Neural cell (in vitro differentiated cells): ENCODE measurements at regions not wholly inside any gene's neighbourhood (a gene's known extent, or its start where the extent isn't known, plus 50 kb on each side); places are given as distances from the start of the nearest gene placed in this dataset.

Source experiments
- H2AFZ ChIP-seq: fragments of 200-600, 300-800 bp; sonication (generic), shearing (Covaris generic); 2 replicates; pipeline ENCODE4 v1.6.0; 2014; ENCODE audit warnings: low read depth, mild to moderate bottlenecking, antibody characterized with exemption, low read length, moderate library complexity
- H3F3A ChIP-seq: fragments of 200-600 bp; shearing (Covaris generic); 2 replicates; pipeline ENCODE4 v1.6.1; 2016; ENCODE audit warnings: mild to moderate bottlenecking, moderate library complexity, mixed read lengths, antibody characterized with exemption, low read length; ENCODE audit not compliant: insufficient read depth, poor library complexity, severe bottlenecking
- H3K27ac ChIP-seq: fragments of 200-600, 300-800 bp; sonication (generic), shearing (Covaris generic); 2 replicates; pipeline ENCODE4 v1.5.1; 2014; ENCODE audit warnings: mild to moderate bottlenecking, low read length, moderate library complexity
- H3K27me3 ChIP-seq: fragments of 300-800, 200-600 bp; sonication (generic), shearing (Covaris generic); 2 replicates; pipeline ENCODE4 v1.6.0; 2014; ENCODE audit warnings: mild to moderate bottlenecking, low read depth, low read length, moderate library complexity; ENCODE audit not compliant: insufficient read depth
- H3K36me3 ChIP-seq: fragments of 300-800, 200-600 bp; sonication (generic), shearing (Covaris generic); 2 replicates; pipeline ENCODE4 v1.5.1; 2014; ENCODE audit warnings: mild to moderate bottlenecking, antibody characterized with exemption, low read length, moderate library complexity; ENCODE audit not compliant: insufficient read depth
- H3K4me2 ChIP-seq: fragments of 300-800, 200-600 bp; sonication (generic), shearing (Covaris generic); 2 replicates; pipeline ENCODE4 v1.6.0; 2014; ENCODE audit warnings: mild to moderate bottlenecking, low read length
- H3K4me3 ChIP-seq: fragments of 300-800, 200-600 bp; sonication (generic), shearing (Covaris generic); 2 replicates; pipeline ENCODE4 v1.5.1; 2014; ENCODE audit warnings: mild to moderate bottlenecking, low read length, moderate library complexity
- H3K79me2 ChIP-seq: fragments of 200-600 bp; shearing (Covaris generic); replicated peaks from 2 replicates; pipeline ENCODE4 v1.6.0; 2014; ENCODE audit warnings: mild to moderate bottlenecking, low read length, moderate library complexity; ENCODE audit not compliant: insufficient read depth
- H3K9ac ChIP-seq: fragments of 300-800, 200-600 bp; sonication (generic), shearing (Covaris generic); 2 replicates; pipeline ENCODE4 v1.6.1; 2016; ENCODE audit warnings: mild to moderate bottlenecking, low read length, mixed read lengths
- H3K9me2 ChIP-seq: fragments of 200-600 bp; shearing (Covaris generic); 2 replicates; pipeline ENCODE4 v1.6.1; 2016; ENCODE audit warnings: mild to moderate bottlenecking, low read length, mixed read lengths; ENCODE audit not compliant: insufficient read depth
- H3K9me3 ChIP-seq: fragments of 200-600, 300-800 bp; sonication (generic), shearing (Covaris generic); 2 replicates; pipeline ENCODE4 v1.6.1; 2016; ENCODE audit warnings: mild to moderate bottlenecking, mixed run types, low read length, moderate library complexity, mixed read lengths
- H4K20me1 ChIP-seq: fragments of 200-600 bp; shearing (Covaris generic); 2 replicates; pipeline ENCODE4 v1.6.1; 2016; ENCODE audit warnings: mild to moderate bottlenecking, mixed run types; ENCODE audit not compliant: insufficient read depth
- EP300 ChIP-seq: fragments of 450-650 bp; conservative IDR thresholded peaks from 2 replicates; pipeline ENCODE4 v1.6.1; 2014; ENCODE audit warnings: antibody characterized with exemption, mild to moderate bottlenecking, moderate library complexity; ENCODE audit not compliant: poor library complexity, severe bottlenecking
- EZH2 ChIP-seq: fragments of 200-600, 300-800 bp; shearing (Covaris generic), sonication (generic); IDR thresholded peaks from 2 replicates; pipeline ENCODE4 v1.6.1; 2014; ENCODE audit warnings: antibody characterized with exemption, low read length, borderline replicate concordance, mild to moderate bottlenecking; ENCODE audit not compliant: insufficient read depth, poor library complexity, severe bottlenecking
- MXI1 ChIP-seq: fragments of 450-650 bp; conservative IDR thresholded peaks from 2 replicates; pipeline ENCODE4 v1.6.1; 2014; ENCODE audit warnings: antibody characterized with exemption, mild to moderate bottlenecking; ENCODE audit not compliant: poor library complexity, severe bottlenecking
- POLR2AphosphoS5 ChIP-seq: IDR thresholded peaks from 2 replicates; pipeline ENCODE4 v1.6.1; 2012
- RAD21 ChIP-seq: fragments of 450-650 bp; conservative IDR thresholded peaks from 2 replicates; pipeline ENCODE4 v1.6.1; 2014; ENCODE audit warnings: antibody characterized with exemption, mild to moderate bottlenecking, moderate library complexity
- SMC3 ChIP-seq: fragments of 450-650 bp; conservative IDR thresholded peaks from 2 replicates; pipeline ENCODE4 v1.6.1; 2014; ENCODE audit warnings: antibody characterized with exemption, mild to moderate bottlenecking, moderate library complexity; ENCODE audit not compliant: poor library complexity
- TAF1 ChIP-seq: IDR thresholded peaks from 2 replicates; pipeline ENCODE4 v1.6.1; 2012; ENCODE audit warnings: low read depth
- TF ChIP-seq, protein P1 (sequence below): fragments of 450-650 bp; IDR thresholded peaks from 2 replicates; pipeline ENCODE4 v1.5.1; 2014; ENCODE audit warnings: antibody characterized with exemption, mild to moderate bottlenecking, moderate library complexity; ENCODE audit not compliant: poor library complexity, severe bottlenecking
- TF ChIP-seq, protein P2 (sequence below): IDR thresholded peaks from 2 replicates; pipeline ENCODE4 v1.6.1; 2012; ENCODE audit warnings: borderline replicate concordance

DNA sequence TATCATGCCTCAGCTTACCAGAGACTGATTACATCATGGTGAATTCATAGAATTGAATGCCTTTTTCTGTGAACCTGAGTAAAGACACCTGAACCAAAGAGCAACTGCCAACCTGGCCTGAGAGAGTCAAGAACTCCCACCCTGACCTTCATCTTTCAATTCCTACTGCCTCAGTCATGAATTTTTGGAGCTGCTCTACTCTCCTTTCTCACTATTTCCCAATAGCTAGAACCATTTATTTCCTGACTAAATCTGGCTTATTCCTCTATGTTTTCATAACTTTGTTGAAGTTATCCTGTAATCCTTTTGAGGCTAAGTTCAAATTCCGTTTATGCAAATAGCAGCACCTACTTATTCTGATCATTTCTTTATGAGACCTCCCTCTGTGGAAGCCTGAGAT lies 712.4 kb upstream of the UBE2E2 start:
- Histone ChIP-seq H3K36me3 (no peaks in the 10 kb centered on the region), H3K27me3 (no peaks in the 10 kb centered on the region), H3F3A (no peaks in the 10 kb centered on the region), H3K79me2 (no peaks in the 10 kb centered on the region), H3K27ac (no peak overlapping the region), H3K4me3 (no peak overlapping the region), H4K20me1 (no peaks in the 10 kb centered on the region), H3K4me2 (no peak overlapping the region), H3K9me2 (no peaks in the 10 kb centered on the region), H3K9ac (no peak overlapping the region), H2AFZ (no peak overlapping the region), H3K9me3 (no peaks in the 10 kb centered on the region)
- TF ChIP-seq EZH2 = no peak
- TF ChIP-seq, protein P1, sequence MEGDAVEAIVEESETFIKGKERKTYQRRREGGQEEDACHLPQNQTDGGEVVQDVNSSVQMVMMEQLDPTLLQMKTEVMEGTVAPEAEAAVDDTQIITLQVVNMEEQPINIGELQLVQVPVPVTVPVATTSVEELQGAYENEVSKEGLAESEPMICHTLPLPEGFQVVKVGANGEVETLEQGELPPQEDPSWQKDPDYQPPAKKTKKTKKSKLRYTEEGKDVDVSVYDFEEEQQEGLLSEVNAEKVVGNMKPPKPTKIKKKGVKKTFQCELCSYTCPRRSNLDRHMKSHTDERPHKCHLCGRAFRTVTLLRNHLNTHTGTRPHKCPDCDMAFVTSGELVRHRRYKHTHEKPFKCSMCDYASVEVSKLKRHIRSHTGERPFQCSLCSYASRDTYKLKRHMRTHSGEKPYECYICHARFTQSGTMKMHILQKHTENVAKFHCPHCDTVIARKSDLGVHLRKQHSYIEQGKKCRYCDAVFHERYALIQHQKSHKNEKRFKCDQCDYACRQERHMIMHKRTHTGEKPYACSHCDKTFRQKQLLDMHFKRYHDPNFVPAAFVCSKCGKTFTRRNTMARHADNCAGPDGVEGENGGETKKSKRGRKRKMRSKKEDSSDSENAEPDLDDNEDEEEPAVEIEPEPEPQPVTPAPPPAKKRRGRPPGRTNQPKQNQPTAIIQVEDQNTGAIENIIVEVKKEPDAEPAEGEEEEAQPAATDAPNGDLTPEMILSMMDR = no peak
- no peak for TF ChIP-seq SMC3
- TF ChIP-seq RAD21 = no peak
- TF ChIP-seq MXI1 = no peak
- no peak for TF ChIP-seq POLR2AphosphoS5
- no peak for TF ChIP-seq TAF1
- TF ChIP-seq EP300 = no peak

DNA sequence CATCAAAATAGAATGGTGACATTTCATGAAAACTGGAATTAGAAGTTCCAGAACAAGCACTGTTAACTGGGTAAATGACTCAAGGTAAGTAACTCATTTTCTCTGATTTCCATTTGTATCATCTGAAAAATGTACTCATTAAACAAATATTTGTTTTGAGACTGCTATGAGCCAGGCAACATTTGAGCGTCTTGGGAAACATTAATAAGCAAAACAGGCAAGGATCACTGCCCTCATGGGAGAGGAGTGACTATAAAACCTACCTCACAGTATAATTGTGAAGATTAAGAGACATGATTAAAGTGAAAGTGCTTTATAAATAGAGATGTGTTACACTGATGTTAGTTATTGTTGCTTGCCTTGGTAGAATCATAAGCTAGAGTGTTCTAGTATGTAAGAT lies 711.8 kb upstream of the UBE2E2 start:
- no peaks in the 10 kb centered on the region for H3F3A ChIP-seq
- no peak for TF ChIP-seq SMC3
- TF ChIP-seq TAF1 = no peak
- no peak for TF ChIP-seq MXI1
- TF ChIP-seq, protein P1 = no peak
- TF ChIP-seq EZH2 = no peak
- TF ChIP-seq POLR2AphosphoS5 = no peak
- TF ChIP-seq, protein P2, sequence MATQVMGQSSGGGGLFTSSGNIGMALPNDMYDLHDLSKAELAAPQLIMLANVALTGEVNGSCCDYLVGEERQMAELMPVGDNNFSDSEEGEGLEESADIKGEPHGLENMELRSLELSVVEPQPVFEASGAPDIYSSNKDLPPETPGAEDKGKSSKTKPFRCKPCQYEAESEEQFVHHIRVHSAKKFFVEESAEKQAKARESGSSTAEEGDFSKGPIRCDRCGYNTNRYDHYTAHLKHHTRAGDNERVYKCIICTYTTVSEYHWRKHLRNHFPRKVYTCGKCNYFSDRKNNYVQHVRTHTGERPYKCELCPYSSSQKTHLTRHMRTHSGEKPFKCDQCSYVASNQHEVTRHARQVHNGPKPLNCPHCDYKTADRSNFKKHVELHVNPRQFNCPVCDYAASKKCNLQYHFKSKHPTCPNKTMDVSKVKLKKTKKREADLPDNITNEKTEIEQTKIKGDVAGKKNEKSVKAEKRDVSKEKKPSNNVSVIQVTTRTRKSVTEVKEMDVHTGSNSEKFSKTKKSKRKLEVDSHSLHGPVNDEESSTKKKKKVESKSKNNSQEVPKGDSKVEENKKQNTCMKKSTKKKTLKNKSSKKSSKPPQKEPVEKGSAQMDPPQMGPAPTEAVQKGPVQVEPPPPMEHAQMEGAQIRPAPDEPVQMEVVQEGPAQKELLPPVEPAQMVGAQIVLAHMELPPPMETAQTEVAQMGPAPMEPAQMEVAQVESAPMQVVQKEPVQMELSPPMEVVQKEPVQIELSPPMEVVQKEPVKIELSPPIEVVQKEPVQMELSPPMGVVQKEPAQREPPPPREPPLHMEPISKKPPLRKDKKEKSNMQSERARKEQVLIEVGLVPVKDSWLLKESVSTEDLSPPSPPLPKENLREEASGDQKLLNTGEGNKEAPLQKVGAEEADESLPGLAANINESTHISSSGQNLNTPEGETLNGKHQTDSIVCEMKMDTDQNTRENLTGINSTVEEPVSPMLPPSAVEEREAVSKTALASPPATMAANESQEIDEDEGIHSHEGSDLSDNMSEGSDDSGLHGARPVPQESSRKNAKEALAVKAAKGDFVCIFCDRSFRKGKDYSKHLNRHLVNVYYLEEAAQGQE = no peak
- H3K36me3 ChIP-seq = no peaks in the 10 kb centered on the region
- H3K9ac ChIP-seq = no peak overlapping the region
- H3K9me3 ChIP-seq = no peaks in the 10 kb centered on the region
- H3K4me3 ChIP-seq = no peak overlapping the region
- no peak overlapping the region for H3K27ac ChIP-seq
- no peak overlapping the region for H3K4me2 ChIP-seq
- no peaks in the 10 kb centered on the region for H4K20me1 ChIP-seq
- no peaks in the 10 kb centered on the region for H3K27me3 ChIP-seq
- H3K79me2 ChIP-seq = no peaks in the 10 kb centered on the region
- no peak overlapping the region for H2AFZ ChIP-seq
- H3K9me2 ChIP-seq = no peaks in the 10 kb centered on the region
